Sigmoid colon (tissue), 6 donors: ENCODE measurements at regions not wholly inside any gene's neighbourhood (a gene's known extent, or its start where the extent isn't known, plus 50 kb on each side); places are given as distances from the start of the nearest gene placed in this dataset.

Experiments used
- DNase-seq: peaks from one replicate; pipeline ENCODE4 v3.0.0-alpha.2; 2019
- H3K27ac ChIP-seq, 4 donors: fragments of 200-600 bp; sonication (generic); one replicate each; pipeline ENCODE4 v1.5.1; 2016 to 2019; ENCODE audit warnings: mild to moderate bottlenecking in 1 of 4
- H3K27me3 ChIP-seq, 3 donors: fragments of 200-600 bp; sonication (generic); one replicate each; pipeline ENCODE4 v1.5.1; 2019; ENCODE audit warnings: mild to moderate bottlenecking in 1 of 3
- H3K36me3 ChIP-seq, 4 donors: fragments of 200-600 bp; sonication (generic); one replicate each; pipeline ENCODE4 v1.5.1; 2016 to 2019
- H3K4me1 ChIP-seq, 4 donors: fragments of 200-600 bp; sonication (generic); one replicate each; pipeline ENCODE4 v1.5.1; 2017 to 2019
- H3K4me3 ChIP-seq, 4 donors: fragments of 200-600 bp; sonication (generic); one replicate each; pipeline ENCODE4 v1.5.1; 2017 to 2019; ENCODE audit warnings: mild to moderate bottlenecking in 2 of 4, moderate library complexity in 1 of 4
- H3K9me3 ChIP-seq, 4 donors: fragments of 200-600 bp in 3 of 4; sonication (generic) in 3 of 4; one replicate each; pipeline versions ENCODE4 v1.5.1 to v1.6.1; 2013 to 2019
- CTCF ChIP-seq, 4 experiments: fragments of 450-650 bp in 3 of 4; fragments of 200-600 bp in 1 of 4; IDR thresholded peaks; one replicate each; pipeline ENCODE4 v1.5.1; 2016 to 2019; ENCODE audit warnings: antibody characterized with exemption in 4 of 4, mild to moderate bottlenecking in 3 of 4, moderate library complexity in 2 of 4
- EP300 ChIP-seq, 4 donors: sonication (generic); formaldehyde crosslinking; IDR thresholded peaks; one replicate each; pipeline ENCODE4 v1.6.1; 2017; ENCODE audit warnings: antibody characterized with exemption in 4 of 4
- POLR2A ChIP-seq, 2 donors: fragments of 450-650 bp; IDR thresholded peaks; one replicate each; pipeline ENCODE4 v1.6.1; 2016; ENCODE audit warnings: antibody characterized with exemption in 2 of 2, mild to moderate bottlenecking in 2 of 2, moderate library complexity in 2 of 2
- POLR2AphosphoS5 ChIP-seq, 4 donors: sonication (generic); formaldehyde crosslinking; IDR thresholded peaks; one replicate each; pipeline ENCODE4 v1.6.1; 2017; ENCODE audit warnings: antibody characterized with exemption in 4 of 4
- WGBS, 2 donors: extraction: QIAGEN DNeasy Blood & Tissue Kit; methylation state at CpG; one replicate each; pipeline ENCODE4 v1.1.7; 2013; 5-methylcytosine and 5-hydroxymethylcytosine counted together
- intact Hi-C: fragments of 100-400 bp; cut with DNase I; formaldehyde crosslinking; loops from one replicate; pipeline ENCODE4 v1.15.1; 2023
- donor health status: healthy with polysubstance abuse.
- donor health status: healthy.

- Histone ChIP-seq H3K4me3 (no peak overlapping the region), H3K36me3 (no peaks in the 10 kb centered on the region), H3K9me3 (no peaks in the 10 kb centered on the region), H3K27ac (no peak overlapping the region), H3K4me1 (no peaks in the 10 kb centered on the region), H3K27me3 (no peaks in the 10 kb centered on the region)
- TF ChIP-seq CTCF (IDR thresholded peaks at IDR 0.05) (no peak), EP300 (IDR thresholded peaks at IDR 0.05) (no peak), POLR2AphosphoS5 (IDR thresholded peaks at IDR 0.05) (no peak), POLR2A (IDR thresholded peaks at IDR 0.05) (no peak)
- DNase-seq = no peak
- WGBS, 2 donors = 24 to 48% methylated on average over 7 of the region's 7 CpGs
- intact Hi-C loops = no loop called here
These were observed 307.8 kb downstream of the BCL11B start for GRCh38 chr14:98964171-98964570.

- no peak overlapping the region for H3K4me3 ChIP-seq
- no peaks in the 10 kb centered on the region for H3K9me3 ChIP-seq
- DNase-seq = no peak
- no peaks in the 10 kb centered on the region for H3K36me3 ChIP-seq
- intact Hi-C loops = no loop called here
- WGBS, 2 donors = 71 to 76% methylated on average over 5 of the region's 5 CpGs
- no peak overlapping the region for H3K27ac ChIP-seq
- no peak for TF ChIP-seq POLR2AphosphoS5 (IDR thresholded peaks at IDR 0.05)
- TF ChIP-seq POLR2A (IDR thresholded peaks at IDR 0.05) = no peak
- TF ChIP-seq CTCF (IDR thresholded peaks at IDR 0.05) = no peak
- TF ChIP-seq EP300 (IDR thresholded peaks at IDR 0.05) = no peak
- no peaks in the 10 kb centered on the region for H3K4me1 ChIP-seq
- no peaks in the 10 kb centered on the region for H3K27me3 ChIP-seq
These were observed 306.9 kb downstream of the BCL11B start for GRCh38 chr14:98965076-98965475.

GRCh38 chr14:98966016-98966415 lies 306.0 kb downstream of the BCL11B start:
- intact Hi-C loops = no loop called here
- no peak overlapping the region for H3K27ac ChIP-seq
- no peaks in the 10 kb centered on the region for H3K36me3 ChIP-seq
- H3K9me3 ChIP-seq = no peaks in the 10 kb centered on the region
- no peak for TF ChIP-seq CTCF (IDR thresholded peaks at IDR 0.05)
- no peak for TF ChIP-seq POLR2A (IDR thresholded peaks at IDR 0.05)
- no peak for TF ChIP-seq POLR2AphosphoS5 (IDR thresholded peaks at IDR 0.05)
- no peak for TF ChIP-seq EP300 (IDR thresholded peaks at IDR 0.05)
- no peaks in the 10 kb centered on the region for H3K27me3 ChIP-seq
- H3K4me1 ChIP-seq = no peaks in the 10 kb centered on the region
- no peak for DNase-seq
- H3K4me3 ChIP-seq = no peak overlapping the region
- 83 to 84% methylated on average over 3 of the region's 3 CpGs for WGBS, 2 donors

- Histone ChIP-seq H3K27ac (no peak overlapping the region), H3K4me1 (no peaks in the 10 kb centered on the region), H3K4me3 (no peak overlapping the region), H3K27me3 (no peaks in the 10 kb centered on the region), H3K36me3 (no peaks in the 10 kb centered on the region), H3K9me3 (no peaks in the 10 kb centered on the region)
- 83 to 85% methylated on average over 6 of the region's 6 CpGs for WGBS, 2 donors
- intact Hi-C loops = no loop called here
- TF ChIP-seq POLR2AphosphoS5 (IDR thresholded peaks at IDR 0.05) (no peak), CTCF (IDR thresholded peaks at IDR 0.05) (no peak)
- no peak for DNase-seq
These were observed 305.4 kb downstream of the BCL11B start for GRCh38 chr14:98966475-98967162.

GRCh38 chr14:98974113-98974512 lies 297.9 kb downstream of the BCL11B start:
- H3K9me3 ChIP-seq = no peaks in the 10 kb centered on the region
- no peaks in the 10 kb centered on the region for H3K27me3 ChIP-seq
- WGBS, 2 donors = 76 to 80% methylated on average over 1 of the region's 1 CpG
- DNase-seq = no peak
- no peaks in the 10 kb centered on the region for H3K36me3 ChIP-seq
- no peak overlapping the region for H3K27ac ChIP-seq
- no peak overlapping the region for H3K4me3 ChIP-seq
- no peaks in the 10 kb centered on the region for H3K4me1 ChIP-seq
- intact Hi-C loops = no loop called here
- no peak for TF ChIP-seq POLR2A (IDR thresholded peaks at IDR 0.05)
- no peak for TF ChIP-seq EP300 (IDR thresholded peaks at IDR 0.05)
- TF ChIP-seq CTCF (IDR thresholded peaks at IDR 0.05) = no peak
- no peak for TF ChIP-seq POLR2AphosphoS5 (IDR thresholded peaks at IDR 0.05)
